Gastrocnemius medialis (tissue), 4 donors: ENCODE measurements at regions not wholly inside any gene's neighbourhood (a gene's known extent, or its start where the extent isn't known, plus 50 kb on each side); places are given as distances from the start of the nearest gene placed in this dataset.

Experiments
- CTCF ChIP-seq, 5 experiments: fragments of 450-650 bp in 3 of 5; fragments of 200-600 bp in 2 of 5; sonication (generic) in 2 of 5; IDR thresholded peaks in 4 of 5; conservative IDR thresholded peaks in 1 of 5; 1 replicate in 4 of 5; 2 replicates in 1 of 5; pipeline ENCODE4 v1.5.1; 2016 to 2019; ENCODE audit warnings: antibody characterized with exemption in 5 of 5, mild to moderate bottlenecking in 3 of 5, moderate library complexity in 3 of 5
- POLR2A ChIP-seq, 2 donors: fragments of 450-650 bp; IDR thresholded peaks; one replicate each; pipeline ENCODE4 v1.6.1; 2017; ENCODE audit warnings: antibody characterized with exemption in 2 of 2, mild to moderate bottlenecking in 2 of 2, moderate library complexity in 2 of 2

DNA sequence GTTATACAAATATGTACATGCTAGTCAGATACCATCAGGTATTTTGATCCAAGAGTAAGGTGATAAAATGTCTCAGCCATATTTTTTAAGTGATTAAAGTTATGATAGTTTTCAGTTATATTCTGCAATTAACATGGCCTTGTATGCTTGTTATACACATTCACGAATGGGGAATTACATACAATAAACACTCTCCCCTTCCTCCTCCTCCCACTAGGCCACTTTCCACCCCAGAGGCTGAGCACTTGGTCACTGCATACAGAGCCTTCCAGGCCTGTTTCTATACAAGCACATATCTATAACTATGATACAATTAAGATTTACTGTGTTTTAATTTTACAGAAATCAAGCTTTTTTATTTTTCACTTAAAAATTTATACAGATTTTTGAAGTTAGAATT lies 104.7 kb upstream of the PIK3R1 start:
- TF ChIP-seq POLR2A (IDR thresholded peaks at IDR 0.05) (no peak), CTCF (IDR thresholded peaks at IDR 0.05 in 4 of 5, conservative IDR thresholded peaks at IDR 0.05 in 1 of 5) (no peak)
